ENCODE measurements at regions not wholly inside any gene's neighbourhood (a gene's known extent, or its start where the extent isn't known, plus 50 kb on each side); places are given as distances from the start of the nearest gene placed in this dataset.
A peak's percentile ranks its signal among the peaks of the same experiment; 100 is the strongest.

- TF ChIP-seq CREB1 (IDR thresholded peaks at IDR 0.05; ENCODE audit: low read depth) = no peak
- TF ChIP-seq USF1 (IDR thresholded peaks at IDR 0.05) = no peak
- TF ChIP-seq EGR1 (IDR thresholded peaks at IDR 0.05) = no peak
- TF ChIP-seq REST (IDR thresholded peaks at IDR 0.05; ENCODE audit: low read depth) = no peak
- TF ChIP-seq TCF12 (IDR thresholded peaks at IDR 0.05; ENCODE audit: low read depth) = no peak
- no peak for TF ChIP-seq CEBPB (IDR thresholded peaks at IDR 0.05)
- TF ChIP-seq RAD21 (IDR thresholded peaks at IDR 0.05; ENCODE audit: low read depth) = no peak
- TF ChIP-seq ZBTB7A (IDR thresholded peaks at IDR 0.05; ENCODE audit: low read depth) = no peak
- no peak for TF ChIP-seq YY1 (IDR thresholded peaks at IDR 0.05; ENCODE audit: low read depth)
- TF ChIP-seq TEAD4 (IDR thresholded peaks at IDR 0.05) = no peak
Observed at GRCh38 chr15:89002830-89003229, 85.4 kb upstream of the ABHD2 start.

GRCh38 chr15:89003865-89004725 lies 84.2 kb upstream of the ABHD2 start:
- peak; percentile 70 for TF ChIP-seq RAD21 (IDR thresholded peaks at IDR 0.05; ENCODE audit: low read depth)
- no peak for TF ChIP-seq TCF12 (IDR thresholded peaks at IDR 0.05; ENCODE audit: low read depth)

- TF ChIP-seq RAD21 (IDR thresholded peaks at IDR 0.05; ENCODE audit: low read depth) (no peak), MAX (IDR thresholded peaks at IDR 0.05) (no peak), CEBPB (IDR thresholded peaks at IDR 0.05) (no peak), YY1 (IDR thresholded peaks at IDR 0.05; ENCODE audit: low read depth) (no peak), ZBTB7A (IDR thresholded peaks at IDR 0.05; ENCODE audit: low read depth) (no peak), USF1 (IDR thresholded peaks at IDR 0.05) (no peak), EGR1 (IDR thresholded peaks at IDR 0.05) (no peak), EP300 (IDR thresholded peaks at IDR 0.05; ENCODE audit: borderline replicate concordance) (no peak), FOXM1 (IDR thresholded peaks at IDR 0.05; ENCODE audit: borderline replicate concordance, low read depth) (no peak), TEAD4 (IDR thresholded peaks at IDR 0.05) (no peak), TCF12 (IDR thresholded peaks at IDR 0.05; ENCODE audit: low read depth) (no peak), NFIC (IDR thresholded peaks at IDR 0.05) (no peak), TAF1 (IDR thresholded peaks at IDR 0.05; ENCODE audit: low read depth) (no peak), REST (IDR thresholded peaks at IDR 0.05; ENCODE audit: low read depth) (no peak)
Observed at GRCh38 chr15:89004726-89005030, 83.6 kb upstream of the ABHD2 start.

- TF ChIP-seq TEAD4 (IDR thresholded peaks at IDR 0.05) (no peak), TAF1 (IDR thresholded peaks at IDR 0.05; ENCODE audit: low read depth) (no peak), EGR1 (IDR thresholded peaks at IDR 0.05) (no peak), REST (IDR thresholded peaks at IDR 0.05; ENCODE audit: low read depth) (no peak), TCF12 (IDR thresholded peaks at IDR 0.05; ENCODE audit: low read depth) (no peak), ZBTB7A (IDR thresholded peaks at IDR 0.05; ENCODE audit: low read depth) (no peak), CREB1 (IDR thresholded peaks at IDR 0.05; ENCODE audit: low read depth) (no peak), EP300 (IDR thresholded peaks at IDR 0.05; ENCODE audit: borderline replicate concordance) (no peak), USF1 (IDR thresholded peaks at IDR 0.05) (no peak), CEBPB (IDR thresholded peaks at IDR 0.05) (no peak), RAD21 (IDR thresholded peaks at IDR 0.05; ENCODE audit: low read depth) (no peak), YY1 (IDR thresholded peaks at IDR 0.05; ENCODE audit: low read depth) (no peak), FOXM1 (IDR thresholded peaks at IDR 0.05; ENCODE audit: borderline replicate concordance, low read depth) (no peak)
Observed at GRCh38 chr15:89007989-89008388, 80.3 kb upstream of the ABHD2 start.

Data from Ishikawa (cell line).